GM23338 (cell line): ENCODE measurements at regions not wholly inside any gene's neighbourhood (a gene's known extent, or its start where the extent isn't known, plus 50 kb on each side); places are given as distances from the start of the nearest gene placed in this dataset.
"Not testable (repeated sequence)": the region's sequence is repeated elsewhere in the genome, so short reads cannot be mapped to it uniquely, and the experiment has no call there.

Experiments used
- CREB1 ChIP-seq: fragments of 250-450 bp; sonication (Bioruptor Pico); IDR thresholded peaks from 2 replicates; pipeline ENCODE4 v1.5.0; 2020; ENCODE audit warnings: low read depth, mild to moderate bottlenecking, moderate library complexity
- ETS1 ChIP-seq: IDR thresholded peaks from 2 replicates; pipeline ENCODE4 v1.6.1; 2016; ENCODE audit warnings: antibody characterized with exemption
- EZH2 ChIP-seq: fragments of 200-600 bp; sonication (generic); IDR thresholded peaks from one replicate; pipeline ENCODE4 v1.8.0; 2017; ENCODE audit warnings: antibody characterized with exemption, mild to moderate bottlenecking, low read depth; ENCODE audit not compliant: unreplicated experiment
- EZH2phosphoT487 ChIP-seq: fragments of 200-600 bp; sonication (generic); IDR thresholded peaks from one replicate; pipeline ENCODE4 v1.8.1; 2018; ENCODE audit warnings: antibody characterized with exemption; ENCODE audit not compliant: unreplicated experiment
- JUNB ChIP-seq: IDR thresholded peaks from one replicate; pipeline ENCODE4 v1.6.1; 2016; ENCODE audit warnings: antibody characterized with exemption; ENCODE audit not compliant: unreplicated experiment
- NANOG ChIP-seq: IDR thresholded peaks from 2 replicates; pipeline ENCODE4 v1.6.1; 2016; ENCODE audit warnings: antibody characterized with exemption, borderline replicate concordance
- POLR2AphosphoS5 ChIP-seq: IDR thresholded peaks from 2 replicates; pipeline ENCODE4 v1.6.1; 2016; ENCODE audit warnings: antibody characterized with exemption, low read depth
- REST ChIP-seq: IDR thresholded peaks from one replicate; pipeline ENCODE4 v1.6.1; 2018; ENCODE audit warnings: antibody characterized with exemption; ENCODE audit not compliant: unreplicated experiment
- STAT1 ChIP-seq: IDR thresholded peaks from one replicate; pipeline ENCODE4 v1.6.1; 2016; ENCODE audit warnings: antibody characterized with exemption; ENCODE audit not compliant: unreplicated experiment
- TF ChIP-seq, protein P1 (sequence below), 2 experiments: fragments of 200-600 bp in 1 of 2; sonication (generic) in 1 of 2; conservative IDR thresholded peaks; 2 replicates each; pipeline versions ENCODE4 v1.5.1 to v1.6.1; 2016 to 2017; ENCODE audit warnings: antibody characterized with exemption in 2 of 2, low read depth in 2 of 2, mild to moderate bottlenecking in 2 of 2, moderate library complexity in 1 of 2

GRCh38 chr20:50362177-50362576 is 148.0 kb upstream of the PTPN1 start:
- not testable (repeated sequence) for TF ChIP-seq POLR2AphosphoS5; EZH2phosphoT487; REST; EZH2; NANOG; CREB1 (CRISPR knock-in tag); ETS1; JUNB; STAT1
- TF ChIP-seq, protein P1, sequence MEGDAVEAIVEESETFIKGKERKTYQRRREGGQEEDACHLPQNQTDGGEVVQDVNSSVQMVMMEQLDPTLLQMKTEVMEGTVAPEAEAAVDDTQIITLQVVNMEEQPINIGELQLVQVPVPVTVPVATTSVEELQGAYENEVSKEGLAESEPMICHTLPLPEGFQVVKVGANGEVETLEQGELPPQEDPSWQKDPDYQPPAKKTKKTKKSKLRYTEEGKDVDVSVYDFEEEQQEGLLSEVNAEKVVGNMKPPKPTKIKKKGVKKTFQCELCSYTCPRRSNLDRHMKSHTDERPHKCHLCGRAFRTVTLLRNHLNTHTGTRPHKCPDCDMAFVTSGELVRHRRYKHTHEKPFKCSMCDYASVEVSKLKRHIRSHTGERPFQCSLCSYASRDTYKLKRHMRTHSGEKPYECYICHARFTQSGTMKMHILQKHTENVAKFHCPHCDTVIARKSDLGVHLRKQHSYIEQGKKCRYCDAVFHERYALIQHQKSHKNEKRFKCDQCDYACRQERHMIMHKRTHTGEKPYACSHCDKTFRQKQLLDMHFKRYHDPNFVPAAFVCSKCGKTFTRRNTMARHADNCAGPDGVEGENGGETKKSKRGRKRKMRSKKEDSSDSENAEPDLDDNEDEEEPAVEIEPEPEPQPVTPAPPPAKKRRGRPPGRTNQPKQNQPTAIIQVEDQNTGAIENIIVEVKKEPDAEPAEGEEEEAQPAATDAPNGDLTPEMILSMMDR (conservative IDR thresholded peaks at IDR 0.05; ENCODE audit: low read depth in 2 of 2), result not testable (repeated sequence)
